Vagina (tissue), 2 donors: ENCODE measurements at regions not wholly inside any gene's neighbourhood (a gene's known extent, or its start where the extent isn't known, plus 50 kb on each side); places are given as distances from the start of the nearest gene placed in this dataset.

Source experiments
- DNase-seq, 2 donors: peaks; one replicate each; pipeline ENCODE4 v3.0.0-alpha.2; 2017; ENCODE audit errors: extremely low spot score in 2 of 2
- H3K27ac ChIP-seq: fragments of 200-600 bp; sonication (generic); one replicate; pipeline ENCODE4 v1.5.1; 2019
- H3K27me3 ChIP-seq: fragments of 200-600 bp; sonication (generic); one replicate; pipeline ENCODE4 v1.5.1; 2019
- H3K36me3 ChIP-seq, 2 donors: fragments of 200-600 bp; sonication (generic); one replicate each; pipeline ENCODE4 v1.5.1; 2017 to 2019
- H3K4me1 ChIP-seq: fragments of 200-600 bp; sonication (generic); one replicate; pipeline ENCODE4 v1.5.1; 2019
- H3K4me3 ChIP-seq, 2 donors: fragments of 200-600 bp; sonication (generic); 1 replicate in 1 of 2; 2 replicates in 1 of 2; pipeline ENCODE4 v1.5.1; 2016 to 2019
- H3K9me3 ChIP-seq: fragments of 200-600 bp; sonication (generic); one replicate; pipeline ENCODE4 v1.5.1; 2019
- POLR2A ChIP-seq, 2 donors: fragments of 450-650 bp; IDR thresholded peaks; one replicate each; pipeline ENCODE4 v1.6.1; 2017; ENCODE audit warnings: antibody characterized with exemption in 2 of 2, mild to moderate bottlenecking in 2 of 2, moderate library complexity in 2 of 2
- POLR2AphosphoS5 ChIP-seq, 2 donors: sonication (generic); formaldehyde crosslinking; IDR thresholded peaks; one replicate each; pipeline ENCODE4 v1.9.0; 2017; ENCODE audit warnings: antibody characterized with exemption in 2 of 2, mild to moderate bottlenecking in 2 of 2, low read depth in 1 of 2; ENCODE audit not compliant: insufficient read depth in 1 of 2
- intact Hi-C: fragments of 100-400 bp; cut with DNase I; formaldehyde crosslinking; loops from one replicate; pipeline ENCODE4 v1.15.1; 2023
- TF ChIP-seq, protein P1 (sequence below), 3 experiments: fragments of 450-650 bp in 2 of 3; fragments of 200-600 bp in 1 of 3; sonication (generic) in 1 of 3; IDR thresholded peaks; one replicate each; pipeline ENCODE4 v1.5.1; 2017 to 2019; ENCODE audit warnings: antibody characterized with exemption in 3 of 3, mild to moderate bottlenecking in 2 of 3, moderate library complexity in 2 of 3

DNA sequence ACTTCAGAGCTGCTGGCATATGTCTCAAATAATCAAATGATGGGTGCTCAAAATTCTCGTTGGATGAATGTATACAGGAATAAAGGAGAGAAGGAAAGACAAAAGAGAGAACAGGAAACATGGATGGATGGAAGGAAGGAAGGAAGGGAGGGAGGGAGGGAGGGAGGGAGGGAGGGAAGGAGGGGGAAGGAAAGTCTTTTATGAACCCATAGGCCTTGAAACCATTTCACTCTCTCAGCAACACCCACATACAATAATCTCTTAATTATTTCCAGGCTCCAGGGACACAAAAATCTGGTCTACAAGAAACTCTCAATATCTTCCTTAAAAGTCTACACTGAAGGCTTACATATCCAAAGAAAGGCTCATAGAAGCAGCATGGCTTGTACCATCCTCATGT is 363.4 kb upstream of the TMPO start:
- Histone ChIP-seq H3K27ac (no peak overlapping the region), H3K9me3 (no peaks in the 10 kb centered on the region), H3K27me3 (no peaks in the 10 kb centered on the region), H3K4me1 (no peaks in the 10 kb centered on the region), H3K4me3 (no peak overlapping the region), H3K36me3 (no peaks in the 10 kb centered on the region)
- intact Hi-C loops = no loop called here
- DNase-seq = no peak
- TF ChIP-seq, protein P1, sequence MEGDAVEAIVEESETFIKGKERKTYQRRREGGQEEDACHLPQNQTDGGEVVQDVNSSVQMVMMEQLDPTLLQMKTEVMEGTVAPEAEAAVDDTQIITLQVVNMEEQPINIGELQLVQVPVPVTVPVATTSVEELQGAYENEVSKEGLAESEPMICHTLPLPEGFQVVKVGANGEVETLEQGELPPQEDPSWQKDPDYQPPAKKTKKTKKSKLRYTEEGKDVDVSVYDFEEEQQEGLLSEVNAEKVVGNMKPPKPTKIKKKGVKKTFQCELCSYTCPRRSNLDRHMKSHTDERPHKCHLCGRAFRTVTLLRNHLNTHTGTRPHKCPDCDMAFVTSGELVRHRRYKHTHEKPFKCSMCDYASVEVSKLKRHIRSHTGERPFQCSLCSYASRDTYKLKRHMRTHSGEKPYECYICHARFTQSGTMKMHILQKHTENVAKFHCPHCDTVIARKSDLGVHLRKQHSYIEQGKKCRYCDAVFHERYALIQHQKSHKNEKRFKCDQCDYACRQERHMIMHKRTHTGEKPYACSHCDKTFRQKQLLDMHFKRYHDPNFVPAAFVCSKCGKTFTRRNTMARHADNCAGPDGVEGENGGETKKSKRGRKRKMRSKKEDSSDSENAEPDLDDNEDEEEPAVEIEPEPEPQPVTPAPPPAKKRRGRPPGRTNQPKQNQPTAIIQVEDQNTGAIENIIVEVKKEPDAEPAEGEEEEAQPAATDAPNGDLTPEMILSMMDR (IDR thresholded peaks at IDR 0.05) = no peak
- TF ChIP-seq POLR2A (IDR thresholded peaks at IDR 0.05) (no peak), POLR2AphosphoS5 (IDR thresholded peaks at IDR 0.05; ENCODE audit: insufficient read depth in 1 of 2, low read depth in 1 of 2) (no peak)

DNA sequence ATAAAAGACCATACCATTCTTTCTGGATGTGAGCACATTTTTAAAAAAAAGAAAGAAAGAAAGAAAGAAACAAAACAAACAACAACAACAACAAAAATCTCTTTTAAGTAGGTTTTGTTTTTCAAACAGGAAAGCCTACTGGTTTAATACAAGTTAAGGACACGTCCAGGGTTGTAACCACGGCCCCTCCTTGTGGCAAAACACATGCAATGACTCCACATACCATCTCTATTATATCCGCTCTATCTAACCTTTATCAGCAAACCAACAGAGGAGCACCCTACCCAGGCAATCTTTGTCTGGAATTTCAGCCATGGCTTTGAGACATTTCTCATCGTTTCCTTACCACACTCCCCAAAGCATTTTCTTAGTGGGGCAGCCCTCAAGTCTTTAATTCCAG is 360.5 kb upstream of the TMPO start:
- H3K27me3 ChIP-seq = no peaks in the 10 kb centered on the region
- no peaks in the 10 kb centered on the region for H3K4me1 ChIP-seq
- DNase-seq = no peak
- H3K27ac ChIP-seq = no peak overlapping the region
- TF ChIP-seq POLR2A (IDR thresholded peaks at IDR 0.05) (no peak), POLR2AphosphoS5 (IDR thresholded peaks at IDR 0.05; ENCODE audit: insufficient read depth in 1 of 2, low read depth in 1 of 2) (no peak)
- TF ChIP-seq, protein P1 (IDR thresholded peaks at IDR 0.05) = no peak
- no peak overlapping the region for H3K4me3 ChIP-seq
- H3K36me3 ChIP-seq = no peaks in the 10 kb centered on the region
- no peaks in the 10 kb centered on the region for H3K9me3 ChIP-seq
- intact Hi-C loops = no loop called here

DNA sequence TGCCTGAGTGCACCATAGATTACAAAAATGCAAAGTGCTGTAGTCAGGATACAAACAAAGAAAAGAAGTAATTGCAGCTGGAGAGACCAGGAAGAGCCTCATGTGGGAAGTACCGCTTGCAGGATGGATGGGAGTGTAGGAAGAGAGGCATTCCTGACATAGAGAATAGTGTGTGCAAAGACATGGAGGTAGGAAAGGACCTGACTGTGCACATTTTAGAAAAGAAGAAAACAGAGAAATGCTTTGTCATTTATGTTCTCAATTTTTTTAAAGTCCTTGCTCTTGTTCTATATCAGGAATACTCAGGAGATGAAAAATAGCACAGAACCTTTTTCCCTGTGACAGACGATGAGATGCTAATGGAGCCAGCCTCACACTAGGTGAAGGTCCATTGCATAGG is 358.7 kb upstream of the TMPO start:
- no peaks in the 10 kb centered on the region for H3K9me3 ChIP-seq
- TF ChIP-seq POLR2A (IDR thresholded peaks at IDR 0.05) (no peak), POLR2AphosphoS5 (IDR thresholded peaks at IDR 0.05; ENCODE audit: insufficient read depth in 1 of 2, low read depth in 1 of 2) (no peak)
- TF ChIP-seq, protein P1 (IDR thresholded peaks at IDR 0.05) = no peak
- no peaks in the 10 kb centered on the region for H3K4me1 ChIP-seq
- H3K27ac ChIP-seq = no peak overlapping the region
- H3K27me3 ChIP-seq = no peaks in the 10 kb centered on the region
- H3K4me3 ChIP-seq = no peak overlapping the region
- no peak for DNase-seq
- H3K36me3 ChIP-seq = no peaks in the 10 kb centered on the region
- intact Hi-C loops = no loop called here

DNA sequence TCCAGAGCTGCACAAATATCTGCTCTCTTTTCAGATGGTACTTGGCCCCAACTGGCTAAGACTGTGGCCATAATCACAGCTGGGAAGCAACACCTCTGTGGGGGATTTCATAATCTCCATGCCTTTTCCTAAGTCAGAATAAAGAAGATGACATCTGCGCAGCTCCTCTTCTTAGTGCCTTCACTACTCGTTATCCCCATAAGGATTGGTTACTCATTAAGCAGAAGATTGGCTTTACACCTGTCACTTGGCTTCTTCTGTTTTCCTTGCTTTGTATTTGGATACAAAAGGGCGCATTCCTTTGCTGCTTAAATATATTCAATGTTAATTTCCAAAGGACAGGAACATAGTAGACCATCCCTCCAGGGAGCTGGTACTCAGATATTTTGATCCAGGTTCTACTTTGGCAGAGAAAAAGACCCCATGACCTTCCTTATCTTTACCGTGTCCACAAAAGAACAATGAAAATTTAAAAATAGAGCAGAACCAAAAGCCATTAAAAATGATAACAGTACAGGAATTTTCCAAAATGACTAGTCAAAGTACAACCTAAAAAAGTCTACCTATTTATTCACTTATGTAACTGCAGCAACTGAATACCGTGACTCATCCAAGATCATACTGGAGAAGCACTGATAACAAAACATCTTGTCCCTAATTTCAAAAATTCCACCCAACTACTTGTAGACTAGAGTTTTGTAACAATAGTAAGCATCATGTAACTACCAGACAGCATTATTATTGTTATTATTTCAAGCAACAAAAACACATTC is 352.3 kb upstream of the TMPO start:
- intact Hi-C loops = no loop called here
- no peaks in the 10 kb centered on the region for H3K27me3 ChIP-seq
- H3K9me3 ChIP-seq = no peaks in the 10 kb centered on the region
- no peak overlapping the region for H3K4me3 ChIP-seq
- no peaks in the 10 kb centered on the region for H3K4me1 ChIP-seq
- TF ChIP-seq POLR2AphosphoS5 (IDR thresholded peaks at IDR 0.05; ENCODE audit: insufficient read depth in 1 of 2, low read depth in 1 of 2) (no peak), POLR2A (IDR thresholded peaks at IDR 0.05) (no peak)
- TF ChIP-seq, protein P1 (IDR thresholded peaks at IDR 0.05) = no peak
- H3K36me3 ChIP-seq = no peaks in the 10 kb centered on the region
- no peak for DNase-seq
- H3K27ac ChIP-seq = no peak overlapping the region

DNA sequence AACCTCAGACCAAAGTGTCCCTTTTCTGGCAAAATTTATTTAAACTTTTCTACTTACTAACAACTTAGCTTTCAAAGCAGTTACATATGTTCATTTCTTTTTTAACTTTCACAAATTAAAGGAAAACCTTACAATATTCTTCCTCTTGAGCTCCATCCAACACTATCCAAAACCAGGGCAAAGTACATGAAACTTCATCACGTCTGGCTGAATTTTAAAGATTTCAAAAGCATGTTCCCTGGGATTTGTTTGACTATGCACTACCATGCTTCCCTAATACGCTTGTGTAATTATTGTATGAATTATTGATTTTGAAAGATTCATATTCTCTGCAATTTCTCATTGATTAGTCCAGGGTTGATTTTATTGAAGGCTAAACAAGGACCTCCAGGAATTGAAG is 343.1 kb upstream of the TMPO start:
- H3K4me1 ChIP-seq = no peaks in the 10 kb centered on the region
- no peak for TF ChIP-seq POLR2AphosphoS5 (IDR thresholded peaks at IDR 0.05; ENCODE audit: insufficient read depth in 1 of 2, low read depth in 1 of 2)
- TF ChIP-seq, protein P1 (IDR thresholded peaks at IDR 0.05) = no peak
- no peak for TF ChIP-seq POLR2A (IDR thresholded peaks at IDR 0.05)
- DNase-seq = no peak
- H3K4me3 ChIP-seq = no peak overlapping the region
- no peak overlapping the region for H3K27ac ChIP-seq
- H3K36me3 ChIP-seq = no peaks in the 10 kb centered on the region
- intact Hi-C loops = no loop called here
- H3K9me3 ChIP-seq = no peaks in the 10 kb centered on the region
- H3K27me3 ChIP-seq = no peaks in the 10 kb centered on the region
